WTC11 (cell line): ENCODE measurements at regions not wholly inside any gene's neighbourhood (a gene's known extent, or its start where the extent isn't known, plus 50 kb on each side); places are given as distances from the start of the nearest gene placed in this dataset.

Experiments used
- ATF1 ChIP-seq: sonication (generic); formaldehyde crosslinking; IDR thresholded peaks from 2 replicates; pipeline ENCODE4 v1.8.1; 2023; ENCODE audit warnings: mild to moderate bottlenecking, moderate library complexity, missing genetic modification reagents
- NR2C2 ChIP-seq: sonication (generic); formaldehyde crosslinking; IDR thresholded peaks from 2 replicates; pipeline ENCODE4 v1.8.0; 2022; ENCODE audit warnings: mild to moderate bottlenecking, missing genetic modification reagents
- RELA ChIP-seq: sonication (generic); formaldehyde crosslinking; IDR thresholded peaks from 2 replicates; pipeline ENCODE4 v1.8.1; 2022; ENCODE audit warnings: missing genetic modification reagents, mild to moderate bottlenecking, borderline replicate concordance
- ZNF138 ChIP-seq: sonication (generic); formaldehyde crosslinking; conservative IDR thresholded peaks from 2 replicates; pipeline ENCODE4 v1.8.1; 2022; ENCODE audit warnings: mild to moderate bottlenecking, moderate library complexity, missing genetic modification reagents
- ZNF263 ChIP-seq: sonication (generic); formaldehyde crosslinking; IDR thresholded peaks from 2 replicates; pipeline ENCODE4 v1.8.1; 2022; ENCODE audit warnings: low read depth, mild to moderate bottlenecking, moderate library complexity, missing genetic modification reagents
- TF ChIP-seq, protein P1 (sequence below): fragments of 200-600 bp; IDR thresholded peaks from 2 replicates; pipeline ENCODE4 v1.8.0; 2022; ENCODE audit warnings: antibody characterized with exemption
- TF ChIP-seq, protein P2 (sequence below): sonication (generic); formaldehyde crosslinking; IDR thresholded peaks from 2 replicates; pipeline ENCODE4 v1.8.1; 2023; ENCODE audit warnings: mild to moderate bottlenecking, missing genetic modification reagents, moderate library complexity
- TF ChIP-seq, protein P3 (sequence below): sonication (generic); formaldehyde crosslinking; conservative IDR thresholded peaks from 2 replicates; pipeline ENCODE4 v1.8.1; 2022; ENCODE audit warnings: mild to moderate bottlenecking, missing genetic modification reagents
- TF ChIP-seq, protein P4 (sequence below): sonication (generic); formaldehyde crosslinking; IDR thresholded peaks from 2 replicates; pipeline ENCODE4 v1.8.1; 2022; ENCODE audit warnings: low read depth, missing genetic modification reagents, borderline replicate concordance
- TF ChIP-seq, protein P5 (sequence below): sonication (generic); formaldehyde crosslinking; IDR thresholded peaks from 2 replicates; pipeline ENCODE4 v1.8.1; 2023; ENCODE audit warnings: mild to moderate bottlenecking, missing genetic modification reagents, moderate library complexity

DNA sequence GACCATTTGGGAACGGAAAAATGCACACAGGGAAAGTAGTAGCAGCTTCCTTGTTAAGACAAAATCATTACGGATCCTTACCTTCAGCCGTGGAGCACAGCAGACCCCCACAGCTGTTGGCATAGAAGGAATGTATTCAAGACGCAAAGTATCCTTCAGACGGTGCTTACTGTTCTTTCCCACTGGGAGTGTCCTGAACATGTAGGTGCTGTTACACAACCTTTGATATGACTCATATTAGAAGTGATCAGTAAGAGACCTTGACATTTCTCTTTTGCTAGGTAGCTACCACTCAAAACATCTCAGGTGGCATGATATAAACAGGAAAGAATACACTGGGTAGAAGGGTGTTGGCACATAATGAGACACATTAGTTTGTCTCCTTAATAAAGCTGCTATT lies 154.0 kb upstream of the FMR1 start:
- TF ChIP-seq NR2C2 (CRISPR knock-in tag) (no peak), ZNF263 (CRISPR knock-in tag) (no peak), ZNF138 (CRISPR knock-in tag) (no peak), RELA (CRISPR knock-in tag) (no peak), ATF1 (CRISPR knock-in tag) (no peak)
- TF ChIP-seq, protein P1, sequence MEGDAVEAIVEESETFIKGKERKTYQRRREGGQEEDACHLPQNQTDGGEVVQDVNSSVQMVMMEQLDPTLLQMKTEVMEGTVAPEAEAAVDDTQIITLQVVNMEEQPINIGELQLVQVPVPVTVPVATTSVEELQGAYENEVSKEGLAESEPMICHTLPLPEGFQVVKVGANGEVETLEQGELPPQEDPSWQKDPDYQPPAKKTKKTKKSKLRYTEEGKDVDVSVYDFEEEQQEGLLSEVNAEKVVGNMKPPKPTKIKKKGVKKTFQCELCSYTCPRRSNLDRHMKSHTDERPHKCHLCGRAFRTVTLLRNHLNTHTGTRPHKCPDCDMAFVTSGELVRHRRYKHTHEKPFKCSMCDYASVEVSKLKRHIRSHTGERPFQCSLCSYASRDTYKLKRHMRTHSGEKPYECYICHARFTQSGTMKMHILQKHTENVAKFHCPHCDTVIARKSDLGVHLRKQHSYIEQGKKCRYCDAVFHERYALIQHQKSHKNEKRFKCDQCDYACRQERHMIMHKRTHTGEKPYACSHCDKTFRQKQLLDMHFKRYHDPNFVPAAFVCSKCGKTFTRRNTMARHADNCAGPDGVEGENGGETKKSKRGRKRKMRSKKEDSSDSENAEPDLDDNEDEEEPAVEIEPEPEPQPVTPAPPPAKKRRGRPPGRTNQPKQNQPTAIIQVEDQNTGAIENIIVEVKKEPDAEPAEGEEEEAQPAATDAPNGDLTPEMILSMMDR = no peak
- TF ChIP-seq, protein P2, sequence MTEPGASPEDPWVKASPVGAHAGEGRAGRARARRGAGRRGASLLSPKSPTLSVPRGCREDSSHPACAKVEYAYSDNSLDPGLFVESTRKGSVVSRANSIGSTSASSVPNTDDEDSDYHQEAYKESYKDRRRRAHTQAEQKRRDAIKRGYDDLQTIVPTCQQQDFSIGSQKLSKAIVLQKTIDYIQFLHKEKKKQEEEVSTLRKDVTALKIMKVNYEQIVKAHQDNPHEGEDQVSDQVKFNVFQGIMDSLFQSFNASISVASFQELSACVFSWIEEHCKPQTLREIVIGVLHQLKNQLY (CRISPR knock-in tag) = no peak
- TF ChIP-seq, protein P3, sequence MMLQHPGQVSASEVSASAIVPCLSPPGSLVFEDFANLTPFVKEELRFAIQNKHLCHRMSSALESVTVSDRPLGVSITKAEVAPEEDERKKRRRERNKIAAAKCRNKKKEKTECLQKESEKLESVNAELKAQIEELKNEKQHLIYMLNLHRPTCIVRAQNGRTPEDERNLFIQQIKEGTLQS = no peak
- TF ChIP-seq, protein P4, sequence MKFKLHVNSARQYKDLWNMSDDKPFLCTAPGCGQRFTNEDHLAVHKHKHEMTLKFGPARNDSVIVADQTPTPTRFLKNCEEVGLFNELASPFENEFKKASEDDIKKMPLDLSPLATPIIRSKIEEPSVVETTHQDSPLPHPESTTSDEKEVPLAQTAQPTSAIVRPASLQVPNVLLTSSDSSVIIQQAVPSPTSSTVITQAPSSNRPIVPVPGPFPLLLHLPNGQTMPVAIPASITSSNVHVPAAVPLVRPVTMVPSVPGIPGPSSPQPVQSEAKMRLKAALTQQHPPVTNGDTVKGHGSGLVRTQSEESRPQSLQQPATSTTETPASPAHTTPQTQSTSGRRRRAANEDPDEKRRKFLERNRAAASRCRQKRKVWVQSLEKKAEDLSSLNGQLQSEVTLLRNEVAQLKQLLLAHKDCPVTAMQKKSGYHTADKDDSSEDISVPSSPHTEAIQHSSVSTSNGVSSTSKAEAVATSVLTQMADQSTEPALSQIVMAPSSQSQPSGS (CRISPR knock-in tag) = no peak
- TF ChIP-seq, protein P5, sequence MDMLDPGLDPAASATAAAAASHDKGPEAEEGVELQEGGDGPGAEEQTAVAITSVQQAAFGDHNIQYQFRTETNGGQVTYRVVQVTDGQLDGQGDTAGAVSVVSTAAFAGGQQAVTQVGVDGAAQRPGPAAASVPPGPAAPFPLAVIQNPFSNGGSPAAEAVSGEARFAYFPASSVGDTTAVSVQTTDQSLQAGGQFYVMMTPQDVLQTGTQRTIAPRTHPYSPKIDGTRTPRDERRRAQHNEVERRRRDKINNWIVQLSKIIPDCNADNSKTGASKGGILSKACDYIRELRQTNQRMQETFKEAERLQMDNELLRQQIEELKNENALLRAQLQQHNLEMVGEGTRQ = no peak
